OCI-LY1 (cell line): ENCODE measurements at regions not wholly inside any gene's neighbourhood (a gene's known extent, or its start where the extent isn't known, plus 50 kb on each side); places are given as distances from the start of the nearest gene placed in this dataset.

Source experiments
- H2AFZ ChIP-seq: fragments of 200-600 bp; sonication (generic), shearing (Covaris generic); 2 replicates; pipeline ENCODE4 v1.6.0; 2014; ENCODE audit warnings: antibody characterized with exemption, mild to moderate bottlenecking, low read length
- H3F3A ChIP-seq: fragments of 200-600 bp; sonication (generic), shearing (Covaris generic); 2 replicates; pipeline ENCODE4 v1.6.0; 2014; ENCODE audit warnings: mild to moderate bottlenecking, antibody characterized with exemption, low read length, moderate library complexity; ENCODE audit not compliant: insufficient read depth
- H3K27ac ChIP-seq: fragments of 200-600 bp; sonication (generic); 2 replicates; pipeline ENCODE4 v1.5.1; 2014; ENCODE audit warnings: low read length, mixed run types, mild to moderate bottlenecking, low read depth; ENCODE audit not compliant: poor library complexity, severe bottlenecking
- H3K27me3 ChIP-seq: fragments of 200-600 bp; sonication (generic); 2 replicates; pipeline ENCODE4 v1.6.0; 2014; ENCODE audit warnings: antibody characterized with exemption, mild to moderate bottlenecking, low read length, moderate library complexity; ENCODE audit not compliant: insufficient read depth
- H3K36me3 ChIP-seq: fragments of 200-600 bp; sonication (generic); 2 replicates; pipeline ENCODE4 v1.6.1; 2014; ENCODE audit warnings: mild to moderate bottlenecking, antibody characterized with exemption, low read length, moderate library complexity, mixed read lengths; ENCODE audit not compliant: insufficient read depth
- H3K4me1 ChIP-seq: fragments of 200-600 bp; sonication (generic); 2 replicates; pipeline ENCODE4 v1.5.1; 2014; ENCODE audit warnings: mild to moderate bottlenecking, low read length, moderate library complexity; ENCODE audit not compliant: insufficient read depth, severe bottlenecking
- H3K4me2 ChIP-seq: fragments of 200-600 bp; sonication (generic), shearing (Covaris generic); 2 replicates; pipeline ENCODE4 v1.6.1; 2014; ENCODE audit warnings: low read length
- H3K4me3 ChIP-seq: fragments of 200-600 bp; sonication (generic); 2 replicates; pipeline ENCODE4 v1.5.1; 2014; ENCODE audit warnings: low read length, low read depth, mild to moderate bottlenecking, mixed read lengths; ENCODE audit not compliant: poor library complexity, severe bottlenecking
- H3K79me2 ChIP-seq: fragments of 200-600 bp; shearing (Covaris generic); 2 replicates; pipeline ENCODE4 v1.6.1; 2016; ENCODE audit warnings: mixed run types, low read length, mixed read lengths; ENCODE audit not compliant: insufficient read depth
- H3K9ac ChIP-seq: fragments of 200-600 bp; sonication (generic), shearing (Covaris generic); 2 replicates; pipeline ENCODE4 v1.6.1; 2014; ENCODE audit warnings: mild to moderate bottlenecking, low read length, mixed read lengths
- H3K9me2 ChIP-seq: fragments of 200-600 bp; sonication (generic), shearing (Covaris generic); 2 replicates; pipeline ENCODE4 v1.6.1; 2014; ENCODE audit warnings: low read depth, mild to moderate bottlenecking, low read length, mixed read lengths
- H3K9me3 ChIP-seq: fragments of 200-600 bp; shearing (Covaris generic); 2 replicates; pipeline ENCODE4 v1.6.1; 2014; ENCODE audit warnings: low read length, mixed read lengths
- H4K20me1 ChIP-seq: fragments of 200-600 bp; sonication (generic), shearing (Covaris generic); 2 replicates; pipeline ENCODE4 v1.6.0; 2016; ENCODE audit warnings: mild to moderate bottlenecking, low read length; ENCODE audit not compliant: insufficient read depth
- CTCF ChIP-seq: fragments of 200-600 bp; sonication (generic), shearing (Covaris generic); IDR thresholded peaks from 2 replicates; pipeline ENCODE4 v1.5.1; 2017; ENCODE audit warnings: mild to moderate bottlenecking, antibody characterized with exemption, low read length, moderate library complexity, mixed read lengths
- EZH2 ChIP-seq: fragments of 200-600 bp; sonication (generic), shearing (Covaris generic); IDR thresholded peaks from 2 replicates; pipeline ENCODE4 v1.8.0; 2017; ENCODE audit warnings: borderline replicate concordance, mixed run types, mild to moderate bottlenecking, antibody characterized with exemption, low read length, moderate library complexity, mixed read lengths

GRCh38 chr3:117097351-117097750 is 387.8 kb downstream of the TUSC7 start:
- H2AFZ ChIP-seq = no peak overlapping the region
- no peak overlapping the region for H3K27ac ChIP-seq
- H3K4me2 ChIP-seq = no peak overlapping the region
- no peaks in the 10 kb centered on the region for H3K79me2 ChIP-seq
- no peaks in the 10 kb centered on the region for H3F3A ChIP-seq
- no peak overlapping the region for H3K9ac ChIP-seq
- H3K36me3 ChIP-seq = no peaks in the 10 kb centered on the region
- no peaks in the 10 kb centered on the region for H3K27me3 ChIP-seq
- H3K4me3 ChIP-seq = no peak overlapping the region
- H3K4me1 ChIP-seq = no peaks in the 10 kb centered on the region
- no peaks in the 10 kb centered on the region for H4K20me1 ChIP-seq
- no peaks in the 10 kb centered on the region for H3K9me3 ChIP-seq
- H3K9me2 ChIP-seq = no peaks in the 10 kb centered on the region
- no peak for TF ChIP-seq EZH2
- TF ChIP-seq CTCF = no peak

- Histone ChIP-seq H3F3A (no peaks in the 10 kb centered on the region), H3K9me2 (no peaks in the 10 kb centered on the region), H3K27me3 (no peaks in the 10 kb centered on the region), H3K27ac (no peak overlapping the region), H3K79me2 (no peaks in the 10 kb centered on the region), H2AFZ (no peak overlapping the region), H3K4me1 (no peaks in the 10 kb centered on the region), H3K4me2 (no peak overlapping the region), H3K9ac (no peak overlapping the region), H3K9me3 (no peaks in the 10 kb centered on the region), H4K20me1 (no peaks in the 10 kb centered on the region), H3K36me3 (no peaks in the 10 kb centered on the region), H3K4me3 (no peak overlapping the region)
- TF ChIP-seq CTCF (no peak), EZH2 (no peak)
Measured at GRCh38 chr3:117101697-117102096, 392.1 kb downstream of the TUSC7 start.

GRCh38 chr3:117102426-117102825 is 392.8 kb downstream of the TUSC7 start:
- Histone ChIP-seq H2AFZ (no peak overlapping the region), H3K36me3 (no peaks in the 10 kb centered on the region), H3K9me2 (no peaks in the 10 kb centered on the region), H3K79me2 (no peaks in the 10 kb centered on the region), H3K27me3 (no peaks in the 10 kb centered on the region), H3F3A (no peaks in the 10 kb centered on the region), H3K27ac (no peak overlapping the region), H4K20me1 (no peaks in the 10 kb centered on the region), H3K4me3 (no peak overlapping the region), H3K4me2 (no peak overlapping the region), H3K9me3 (no peaks in the 10 kb centered on the region), H3K4me1 (no peaks in the 10 kb centered on the region), H3K9ac (no peak overlapping the region)
- TF ChIP-seq CTCF = no peak
